ENCODE measurements at regions not wholly inside any gene's neighbourhood (a gene's known extent, or its start where the extent isn't known, plus 50 kb on each side); places are given as distances from the start of the nearest gene placed in this dataset.

DNA sequence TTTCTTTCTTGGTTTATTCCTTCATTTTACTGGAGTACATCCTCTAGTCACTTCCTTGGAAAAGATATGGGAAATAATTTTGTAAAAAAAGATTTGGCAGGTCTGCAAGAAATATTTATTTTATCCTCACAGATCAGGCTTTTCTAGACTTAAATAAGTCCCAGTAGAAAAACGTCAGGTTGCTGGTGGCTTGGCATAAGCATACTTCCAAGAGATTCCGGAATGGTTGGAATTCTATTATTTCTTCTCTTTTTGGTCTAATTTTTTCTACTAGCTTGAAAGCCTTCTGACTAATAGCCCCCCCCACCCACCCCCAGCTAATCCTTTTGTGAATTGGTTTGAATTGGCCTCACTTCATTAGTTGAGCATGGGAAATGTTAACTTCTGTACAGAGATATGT, 147.6 kb downstream of the ZIC5 start:
- H3K4me2 ChIP-seq (ENCODE audit: insufficient read depth, insufficient read length, low read length) = no peak overlapping the region
- H4K5ac ChIP-seq (ENCODE audit: insufficient read length, low read depth, low read length) = no peak overlapping the region
- peaks cover 4% of the 10 kb centered on the region; the same call in 1 of the 2 replicates for H3K4me1 ChIP-seq (ENCODE audit: insufficient read depth, low read length)
- no peaks in the 10 kb centered on the region for H4K20me1 ChIP-seq (ENCODE audit: control insufficient read depth, insufficient read depth, insufficient read length)
- no peaks in the 10 kb centered on the region for H3K79me2 ChIP-seq (ENCODE audit: insufficient read depth, low read length)
- Mint-ChIP-seq H3K27me3 (ENCODE audit: low read depth) (no peaks in the 10 kb centered on the region), H3K36me3 (ENCODE audit: insufficient read depth in 1 of 3, low read depth in 3 of 3) (peaks cover 3 to 5% (median 4%) of the 10 kb centered on the region in 3 experiments; a peak in 5 of 7 replicates), H3K9me3 (peaks cover 0 to 6% of the 10 kb centered on the region in 2 experiments; a peak in 1 of 5 replicates), H3K4me3 (no peak overlapping the region), H3K4me1 (peaks cover 14 to 16% of the 10 kb centered on the region in 2 experiments), H3K27ac (no peak overlapping the region; a peak in 1 of 7 replicates)
- no peak overlapping the region for H2AK5ac ChIP-seq (ENCODE audit: insufficient read length, low read length)
- H2BK5ac ChIP-seq (ENCODE audit: insufficient read length, low read length) = no peak overlapping the region
- H4K91ac ChIP-seq (ENCODE audit: insufficient read length, low read depth, low read length) = no peak overlapping the region
- H3K14ac ChIP-seq (ENCODE audit: insufficient read depth, low read length) = no peak overlapping the region
- no peak for DNase-seq
- H2BK12ac ChIP-seq (ENCODE audit: insufficient read length, low read depth, low read length) = no peak overlapping the region
- no CpG with 5 or more reads among the region's 2 CpGs for WGBS (ENCODE audit: extremely low coverage, insufficient read length, low lambda C conversion rate)
- no peak overlapping the region for H2BK20ac ChIP-seq (ENCODE audit: low read depth, low read length, poor library complexity, severe bottlenecking)
- no peaks in the 10 kb centered on the region for H3K9me3 ChIP-seq (ENCODE audit: control insufficient read depth, low read depth, low read length)
- no peak overlapping the region for H3K56ac ChIP-seq (ENCODE audit: insufficient read length, low read depth, low read length)
- H2BK120ac ChIP-seq (ENCODE audit: low read depth, low read length, poor library complexity, severe bottlenecking) = no peak overlapping the region
- H3T11ph ChIP-seq (ENCODE audit: low read length) = no peak overlapping the region
- no peaks in the 10 kb centered on the region for H3K79me1 ChIP-seq (ENCODE audit: insufficient read depth, low read depth, low read length, poor library complexity, severe bottlenecking)
- no peak overlapping the region for H4K8ac ChIP-seq (replicated peaks; ENCODE audit: insufficient read length, low read depth, low read length)
- H2AFZ ChIP-seq (ENCODE audit: low read length) = no peak overlapping the region
- H3K23me2 ChIP-seq (ENCODE audit: insufficient read length, low read depth, low read length, poor library complexity, severe bottlenecking) = no peaks in the 10 kb centered on the region
- H2BK15ac ChIP-seq (ENCODE audit: low read depth, low read length) = no peak overlapping the region
- H3K27ac ChIP-seq (ENCODE audit: insufficient read length, low read depth, low read length) = no peak overlapping the region
- H3K27me3 ChIP-seq (ENCODE audit: insufficient read depth, low read length) = no peaks in the 10 kb centered on the region
- no peak overlapping the region for H3K4ac ChIP-seq (ENCODE audit: low read depth, low read length)
- H3K18ac ChIP-seq (ENCODE audit: insufficient read length, low read depth, low read length) = no peak overlapping the region
- H3K23ac ChIP-seq (ENCODE audit: insufficient read length, low read depth, low read length) = no peak overlapping the region
- TF ChIP-seq, protein P1, sequence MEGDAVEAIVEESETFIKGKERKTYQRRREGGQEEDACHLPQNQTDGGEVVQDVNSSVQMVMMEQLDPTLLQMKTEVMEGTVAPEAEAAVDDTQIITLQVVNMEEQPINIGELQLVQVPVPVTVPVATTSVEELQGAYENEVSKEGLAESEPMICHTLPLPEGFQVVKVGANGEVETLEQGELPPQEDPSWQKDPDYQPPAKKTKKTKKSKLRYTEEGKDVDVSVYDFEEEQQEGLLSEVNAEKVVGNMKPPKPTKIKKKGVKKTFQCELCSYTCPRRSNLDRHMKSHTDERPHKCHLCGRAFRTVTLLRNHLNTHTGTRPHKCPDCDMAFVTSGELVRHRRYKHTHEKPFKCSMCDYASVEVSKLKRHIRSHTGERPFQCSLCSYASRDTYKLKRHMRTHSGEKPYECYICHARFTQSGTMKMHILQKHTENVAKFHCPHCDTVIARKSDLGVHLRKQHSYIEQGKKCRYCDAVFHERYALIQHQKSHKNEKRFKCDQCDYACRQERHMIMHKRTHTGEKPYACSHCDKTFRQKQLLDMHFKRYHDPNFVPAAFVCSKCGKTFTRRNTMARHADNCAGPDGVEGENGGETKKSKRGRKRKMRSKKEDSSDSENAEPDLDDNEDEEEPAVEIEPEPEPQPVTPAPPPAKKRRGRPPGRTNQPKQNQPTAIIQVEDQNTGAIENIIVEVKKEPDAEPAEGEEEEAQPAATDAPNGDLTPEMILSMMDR (conservative IDR thresholded peaks at IDR 0.05) = no peak
- H3K9ac ChIP-seq (ENCODE audit: extremely low read depth, insufficient read length, low read length) = no peak overlapping the region

All from H9 (cell line).